OCI-LY3 (cell line): ENCODE measurements at regions not wholly inside any gene's neighbourhood (a gene's known extent, or its start where the extent isn't known, plus 50 kb on each side); places are given as distances from the start of the nearest gene placed in this dataset.

Source experiments
- EZH2phosphoT487 ChIP-seq: fragments of 200-600 bp; shearing (Covaris generic); IDR thresholded peaks from 2 replicates; pipeline ENCODE4 v1.6.1; 2018; ENCODE audit warnings: antibody characterized with exemption, mixed run types, low read depth
- TF ChIP-seq, protein P1 (sequence below): fragments of 200-600, 300-600 bp; sonication (generic); IDR thresholded peaks from 2 replicates; pipeline ENCODE4 v1.5.1; 2014; ENCODE audit warnings: antibody characterized with exemption, low read length, low read depth

DNA sequence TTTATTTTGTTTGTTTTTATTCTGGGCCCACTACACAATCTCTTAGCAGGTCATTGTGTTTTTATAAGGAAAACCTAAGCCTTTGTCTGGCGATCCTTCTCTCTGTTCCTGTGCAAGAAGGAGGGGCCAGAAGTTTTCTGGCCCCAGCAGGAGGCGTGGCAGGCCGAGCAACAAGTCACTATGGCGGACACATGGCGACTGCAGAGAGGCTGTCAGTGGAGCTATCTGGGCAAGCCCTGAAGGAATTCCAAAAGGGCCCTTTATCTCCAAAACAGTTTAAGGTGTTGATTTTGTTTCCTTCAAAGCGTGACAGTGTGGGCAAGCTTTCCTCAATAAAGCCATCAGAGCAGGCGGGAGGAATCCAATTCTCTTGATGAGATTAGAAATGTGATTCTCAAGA, 118.8 kb upstream of the CTAGE1 start:
- TF ChIP-seq, protein P1, sequence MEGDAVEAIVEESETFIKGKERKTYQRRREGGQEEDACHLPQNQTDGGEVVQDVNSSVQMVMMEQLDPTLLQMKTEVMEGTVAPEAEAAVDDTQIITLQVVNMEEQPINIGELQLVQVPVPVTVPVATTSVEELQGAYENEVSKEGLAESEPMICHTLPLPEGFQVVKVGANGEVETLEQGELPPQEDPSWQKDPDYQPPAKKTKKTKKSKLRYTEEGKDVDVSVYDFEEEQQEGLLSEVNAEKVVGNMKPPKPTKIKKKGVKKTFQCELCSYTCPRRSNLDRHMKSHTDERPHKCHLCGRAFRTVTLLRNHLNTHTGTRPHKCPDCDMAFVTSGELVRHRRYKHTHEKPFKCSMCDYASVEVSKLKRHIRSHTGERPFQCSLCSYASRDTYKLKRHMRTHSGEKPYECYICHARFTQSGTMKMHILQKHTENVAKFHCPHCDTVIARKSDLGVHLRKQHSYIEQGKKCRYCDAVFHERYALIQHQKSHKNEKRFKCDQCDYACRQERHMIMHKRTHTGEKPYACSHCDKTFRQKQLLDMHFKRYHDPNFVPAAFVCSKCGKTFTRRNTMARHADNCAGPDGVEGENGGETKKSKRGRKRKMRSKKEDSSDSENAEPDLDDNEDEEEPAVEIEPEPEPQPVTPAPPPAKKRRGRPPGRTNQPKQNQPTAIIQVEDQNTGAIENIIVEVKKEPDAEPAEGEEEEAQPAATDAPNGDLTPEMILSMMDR = no peak
- no peak for TF ChIP-seq EZH2phosphoT487
